Neural crest cell (in vitro differentiated cells): ENCODE measurements at regions not wholly inside any gene's neighbourhood (a gene's known extent, or its start where the extent isn't known, plus 50 kb on each side); places are given as distances from the start of the nearest gene placed in this dataset.
"Not testable (repeated sequence)": the region's sequence is repeated elsewhere in the genome, so short reads cannot be mapped to it uniquely, and the experiment has no call there.

Experiments
- DNase-seq: peaks from one replicate; pipeline ENCODE4 v3.0.0; 2021; ENCODE audit warnings: low read depth, mixed read lengths, low spot score
- H3K27ac Mint-ChIP-seq: one replicate; pipeline ENCODE4 v1.8.0; 2021; ENCODE audit warnings: mild to moderate bottlenecking, mixed read lengths; ENCODE audit not compliant: unreplicated experiment
- H3K27me3 Mint-ChIP-seq: 2 replicates; pipeline ENCODE4 v1.8.0; 2021; ENCODE audit warnings: low read depth, mild to moderate bottlenecking, mixed read lengths
- H3K36me3 Mint-ChIP-seq: 2 replicates; pipeline ENCODE4 v1.8.0; 2021; ENCODE audit warnings: low read depth, mild to moderate bottlenecking, mixed read lengths
- H3K4me1 Mint-ChIP-seq: 2 replicates; pipeline ENCODE4 v1.8.0; 2021; ENCODE audit warnings: mixed read lengths
- H3K4me3 Mint-ChIP-seq: one replicate; pipeline ENCODE4 v1.8.0; 2021; ENCODE audit warnings: mild to moderate bottlenecking, mixed read lengths
- H3K9me3 Mint-ChIP-seq: 2 replicates; pipeline ENCODE4 v1.8.0; 2021; ENCODE audit warnings: mixed read lengths
- TF ChIP-seq, protein P1 (sequence below): fragments of 200-600 bp; sonication (generic); conservative IDR thresholded peaks from 2 replicates; pipeline ENCODE4 v1.5.0; 2021; ENCODE audit warnings: antibody characterized with exemption, mild to moderate bottlenecking

- Mint-ChIP-seq H3K36me3 (peaks cover 6% of the 10 kb centered on the region), H3K4me1 (peaks cover 13% of the 10 kb centered on the region), H3K27me3 (no peaks in the 10 kb centered on the region), H3K27ac (no peak overlapping the region), H3K9me3 (peaks cover 16% of the 10 kb centered on the region), H3K4me3 (no peak overlapping the region)
- no peak for DNase-seq
- TF ChIP-seq, protein P1, sequence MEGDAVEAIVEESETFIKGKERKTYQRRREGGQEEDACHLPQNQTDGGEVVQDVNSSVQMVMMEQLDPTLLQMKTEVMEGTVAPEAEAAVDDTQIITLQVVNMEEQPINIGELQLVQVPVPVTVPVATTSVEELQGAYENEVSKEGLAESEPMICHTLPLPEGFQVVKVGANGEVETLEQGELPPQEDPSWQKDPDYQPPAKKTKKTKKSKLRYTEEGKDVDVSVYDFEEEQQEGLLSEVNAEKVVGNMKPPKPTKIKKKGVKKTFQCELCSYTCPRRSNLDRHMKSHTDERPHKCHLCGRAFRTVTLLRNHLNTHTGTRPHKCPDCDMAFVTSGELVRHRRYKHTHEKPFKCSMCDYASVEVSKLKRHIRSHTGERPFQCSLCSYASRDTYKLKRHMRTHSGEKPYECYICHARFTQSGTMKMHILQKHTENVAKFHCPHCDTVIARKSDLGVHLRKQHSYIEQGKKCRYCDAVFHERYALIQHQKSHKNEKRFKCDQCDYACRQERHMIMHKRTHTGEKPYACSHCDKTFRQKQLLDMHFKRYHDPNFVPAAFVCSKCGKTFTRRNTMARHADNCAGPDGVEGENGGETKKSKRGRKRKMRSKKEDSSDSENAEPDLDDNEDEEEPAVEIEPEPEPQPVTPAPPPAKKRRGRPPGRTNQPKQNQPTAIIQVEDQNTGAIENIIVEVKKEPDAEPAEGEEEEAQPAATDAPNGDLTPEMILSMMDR = no peak
Measured at GRCh38 chr10:78342827-78343653, 309.4 kb downstream of the RPS24 start.

DNA sequence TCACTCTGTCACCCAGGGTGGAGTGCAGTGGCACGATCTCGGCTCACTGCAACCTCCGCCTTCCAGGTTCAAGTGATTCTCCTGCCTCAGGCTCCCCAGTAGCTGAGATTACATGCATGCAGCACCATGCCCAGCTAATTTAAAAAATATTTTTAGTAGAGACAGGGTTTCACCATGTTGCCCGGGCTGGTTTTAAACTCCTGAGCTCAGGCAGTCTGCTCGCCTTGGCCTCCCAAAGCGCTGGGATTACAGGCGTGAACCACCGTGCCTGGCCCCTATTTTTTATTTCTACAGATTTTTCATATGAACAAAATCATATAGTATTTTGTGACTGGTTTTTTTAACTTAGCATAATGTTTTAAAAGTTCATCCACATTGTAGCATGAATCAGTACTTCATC lies 310.6 kb downstream of the RPS24 start:
- not testable (repeated sequence) for H3K4me3 Mint-ChIP-seq, H3K27me3 Mint-ChIP-seq, DNase-seq, H3K36me3 Mint-ChIP-seq, H3K27ac Mint-ChIP-seq
- Mint-ChIP-seq H3K9me3 (peaks cover 16% of the 10 kb centered on the region), H3K4me1 (peaks cover 17% of the 10 kb centered on the region)

- H3K36me3 Mint-ChIP-seq, DNase-seq: not testable (repeated sequence)
Measured at GRCh38 chr10:78345515-78345914, 311.9 kb downstream of the RPS24 start.

GRCh38 chr10:78346721-78347120 lies 313.1 kb downstream of the RPS24 start:
- Mint-ChIP-seq H3K9me3 (peaks cover 16% of the 10 kb centered on the region), H3K4me3 (no peak overlapping the region), H3K27me3 (no peaks in the 10 kb centered on the region), H3K4me1 (peaks cover 20% of the 10 kb centered on the region), H3K36me3 (peaks cover 6% of the 10 kb centered on the region), H3K27ac (no peak overlapping the region)
- TF ChIP-seq, protein P1 = no peak
- DNase-seq = no peak

More at GRCh38 chr10:78345515-78345914, 311.9 kb downstream of the RPS24 start:
- not testable (repeated sequence) for H3K27ac Mint-ChIP-seq, H3K4me3 Mint-ChIP-seq, H3K27me3 Mint-ChIP-seq
- H3K4me1 Mint-ChIP-seq = peaks cover 20% of the 10 kb centered on the region
- H3K9me3 Mint-ChIP-seq = peaks cover 16% of the 10 kb centered on the region

- peaks cover 16% of the 10 kb centered on the region for H3K9me3 Mint-ChIP-seq
- H3K36me3 Mint-ChIP-seq = peaks cover 6% of the 10 kb centered on the region
- no peaks in the 10 kb centered on the region for H3K27me3 Mint-ChIP-seq
- H3K4me1 Mint-ChIP-seq = peaks cover 20% of the 10 kb centered on the region
- no peak overlapping the region for H3K4me3 Mint-ChIP-seq
- H3K27ac Mint-ChIP-seq = peak overlapping the region; percentile 73
- TF ChIP-seq, protein P1 = no peak
- DNase-seq = no peak
Measured at GRCh38 chr10:78348411-78349164, 314.9 kb downstream of the RPS24 start.

- peaks cover 6% of the 10 kb centered on the region for H3K36me3 Mint-ChIP-seq
- peaks cover 16% of the 10 kb centered on the region for H3K9me3 Mint-ChIP-seq
- no peaks in the 10 kb centered on the region for H3K27me3 Mint-ChIP-seq
- DNase-seq = no peak
- no peak overlapping the region for H3K27ac Mint-ChIP-seq
- H3K4me1 Mint-ChIP-seq = peaks cover 20% of the 10 kb centered on the region
- no peak overlapping the region for H3K4me3 Mint-ChIP-seq
- TF ChIP-seq, protein P1 = no peak
Measured at GRCh38 chr10:78349165-78349516, 315.5 kb downstream of the RPS24 start.
